GM12892 (cell line): ENCODE measurements at regions not wholly inside any gene's neighbourhood (a gene's known extent, or its start where the extent isn't known, plus 50 kb on each side); places are given as distances from the start of the nearest gene placed in this dataset.

ENCODE experiments used
- POLR2A ChIP-seq: IDR thresholded peaks from 2 replicates; pipeline ENCODE4 v1.6.1; 2011; ENCODE audit warnings: low read depth, low read length, control low read depth
- POLR2AphosphoS5 ChIP-seq: IDR thresholded peaks from 2 replicates; pipeline ENCODE4 v1.6.1; 2011; ENCODE audit warnings: low read depth, low read length, control low read depth
- TAF1 ChIP-seq: IDR thresholded peaks from 2 replicates; pipeline ENCODE4 v1.6.1; 2011; ENCODE audit warnings: low read depth, mild to moderate bottlenecking, control low read depth, low read length, borderline replicate concordance

GRCh38 chr19:31111741-31112140 is 237.5 kb downstream of the TSHZ3 start:
- TF ChIP-seq POLR2AphosphoS5 (no peak), POLR2A (no peak), TAF1 (no peak)
